ENCODE measurements at regions not wholly inside any gene's neighbourhood (a gene's known extent, or its start where the extent isn't known, plus 50 kb on each side); places are given as distances from the start of the nearest gene placed in this dataset.
"Not testable (repeated sequence)": the region's sequence is repeated elsewhere in the genome, so short reads cannot be mapped to it uniquely, and the experiment has no call there.

GRCh38 chr17:52681480-52681879 lies 523.0 kb upstream of the CA10 start:
- FAIRE-seq: no peak
- no peak for DNase-seq (ENCODE audit: low spot score in 2 of 2)

GRCh38 chr17:52678211-52678610 lies 519.7 kb upstream of the CA10 start:
- DNase-seq (ENCODE audit: low spot score in 2 of 2): no peak
- FAIRE-seq: no peak

DNA sequence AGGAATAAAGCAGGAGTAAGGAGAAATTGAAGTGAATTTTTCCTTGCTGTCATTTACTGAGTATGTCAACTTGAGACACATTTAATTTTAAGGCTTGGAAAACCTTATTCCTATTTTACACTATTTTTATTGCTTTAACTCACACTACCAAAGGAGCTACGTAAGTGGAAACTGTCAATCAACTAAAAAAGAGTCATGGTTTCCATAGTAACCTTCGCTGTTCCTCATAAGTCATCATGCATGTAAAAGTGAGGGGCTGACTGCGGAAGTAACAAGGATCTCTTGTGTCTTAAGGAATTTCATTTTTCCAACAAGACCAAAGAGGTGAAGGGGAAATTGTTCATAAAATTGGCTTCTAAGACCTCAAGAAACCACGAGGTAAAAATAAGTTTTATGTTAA lies 516.2 kb upstream of the CA10 start:
- FAIRE-seq: no peak
- no peak for DNase-seq (ENCODE audit: low spot score in 2 of 2)

GRCh38 chr17:52673791-52674190 lies 515.3 kb upstream of the CA10 start:
- FAIRE-seq: no peak
- no peak for DNase-seq (ENCODE audit: low spot score in 2 of 2)

- FAIRE-seq (no peak), DNase-seq (ENCODE audit: low spot score in 2 of 2) (no peak)
Observed at GRCh38 chr17:52666264-52666663, 507.8 kb upstream of the CA10 start.

DNA sequence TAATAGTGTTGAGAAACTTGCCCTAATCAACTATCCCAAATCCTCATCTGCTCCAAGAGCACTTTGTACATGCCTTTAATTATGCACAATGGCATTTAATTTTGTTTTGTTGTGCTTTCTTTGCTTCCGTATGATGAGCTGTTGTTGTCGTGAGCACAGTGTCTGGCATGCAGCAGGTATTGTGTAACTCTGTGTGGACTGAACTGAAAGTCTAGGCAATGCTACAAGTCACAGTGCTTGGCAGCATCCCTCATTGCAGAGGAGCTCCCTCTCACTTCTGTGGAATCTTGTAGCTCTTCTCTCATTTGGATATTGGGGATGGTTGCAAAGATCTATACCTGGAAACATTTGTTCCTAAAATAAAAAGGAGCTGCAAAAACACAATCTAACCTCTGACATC lies 502.2 kb upstream of the CA10 start:
- no peak for FAIRE-seq
- DNase-seq (ENCODE audit: low spot score in 2 of 2): no peak

- FAIRE-seq (no peak), DNase-seq (ENCODE audit: low spot score in 2 of 2) (no peak)
Observed at GRCh38 chr17:52653014-52653413, 494.5 kb upstream of the CA10 start.

- FAIRE-seq: no peak
Observed at GRCh38 chr17:52648995-52649394, 490.5 kb upstream of the CA10 start.

GRCh38 chr17:52647411-52647810 lies 488.9 kb upstream of the CA10 start:
- FAIRE-seq (no peak), DNase-seq (ENCODE audit: low spot score in 2 of 2) (no peak)

More at GRCh38 chr17:52648995-52649394, 490.5 kb upstream of the CA10 start:
- no peak for DNase-seq (ENCODE audit: low spot score in 2 of 2)

DNA sequence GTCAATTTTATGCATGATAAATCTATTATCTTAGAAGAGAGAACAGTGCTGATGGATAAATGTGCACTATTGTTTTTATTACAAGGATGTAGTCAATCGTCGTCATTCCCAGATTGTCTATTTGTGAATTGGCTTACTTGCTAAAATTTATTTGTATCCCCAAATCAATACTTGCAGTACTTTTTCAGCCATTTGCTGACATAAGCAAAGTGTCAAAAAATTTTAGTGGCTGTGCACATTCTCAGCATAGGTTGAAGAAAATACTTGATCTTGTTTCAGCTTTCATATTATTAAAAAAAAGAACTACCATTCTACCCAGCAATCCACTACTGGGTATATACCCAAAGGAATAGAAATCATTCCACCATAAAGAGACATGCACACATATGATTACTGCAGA lies 477.9 kb upstream of the CA10 start:
- FAIRE-seq: no peak
- no peak for DNase-seq (ENCODE audit: low spot score in 2 of 2)

- FAIRE-seq: no peak
Observed at GRCh38 chr17:52606590-52606989, 448.1 kb upstream of the CA10 start.

DNA sequence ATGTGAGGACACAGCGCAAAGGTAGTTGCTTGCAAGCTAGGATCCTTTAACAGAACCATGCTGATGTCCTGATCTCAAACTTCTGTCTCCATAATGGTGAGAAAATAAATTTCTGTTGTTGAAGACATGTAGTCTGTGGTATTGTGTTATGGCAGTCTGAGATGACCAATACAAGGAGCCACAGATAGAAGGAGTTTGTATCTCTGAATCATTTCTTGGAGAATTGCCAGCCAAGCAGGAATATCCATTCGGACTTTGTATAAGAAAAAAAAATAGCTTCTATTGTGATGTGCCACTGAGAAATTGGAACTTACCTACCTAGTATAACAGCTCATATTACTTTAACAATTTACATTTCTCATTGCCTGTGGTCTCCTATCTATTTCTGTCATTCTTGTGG lies 447.6 kb upstream of the CA10 start:
- FAIRE-seq (no peak), DNase-seq (ENCODE audit: low spot score in 2 of 2) (no peak)

More at GRCh38 chr17:52606590-52606989, 448.1 kb upstream of the CA10 start:
- DNase-seq (ENCODE audit: low spot score in 2 of 2): no peak

GRCh38 chr17:52604105-52604504 lies 445.6 kb upstream of the CA10 start:
- no peak for DNase-seq (ENCODE audit: low spot score in 2 of 2)

GRCh38 chr17:52597452-52598215 lies 439.1 kb upstream of the CA10 start:
- DNase-seq (ENCODE audit: low spot score in 2 of 2); FAIRE-seq: not testable (repeated sequence)

More at GRCh38 chr17:52604105-52604504, 445.6 kb upstream of the CA10 start:
- FAIRE-seq: no peak

GRCh38 chr17:52594516-52594915 lies 436.0 kb upstream of the CA10 start:
- no peak for FAIRE-seq

GRCh38 chr17:52546990-52547389 lies 388.5 kb upstream of the CA10 start:
- DNase-seq (ENCODE audit: low spot score in 2 of 2) (no peak), FAIRE-seq (no peak)

More at GRCh38 chr17:52594516-52594915, 436.0 kb upstream of the CA10 start:
- no peak for DNase-seq (ENCODE audit: low spot score in 2 of 2)

GRCh38 chr17:52546493-52546892 lies 388.0 kb upstream of the CA10 start:
- DNase-seq (ENCODE audit: low spot score in 2 of 2) (no peak), FAIRE-seq (no peak)

GRCh38 chr17:52537421-52537820 lies 378.9 kb upstream of the CA10 start:
- no peak for DNase-seq (ENCODE audit: low spot score in 2 of 2)
- FAIRE-seq: no peak

DNA sequence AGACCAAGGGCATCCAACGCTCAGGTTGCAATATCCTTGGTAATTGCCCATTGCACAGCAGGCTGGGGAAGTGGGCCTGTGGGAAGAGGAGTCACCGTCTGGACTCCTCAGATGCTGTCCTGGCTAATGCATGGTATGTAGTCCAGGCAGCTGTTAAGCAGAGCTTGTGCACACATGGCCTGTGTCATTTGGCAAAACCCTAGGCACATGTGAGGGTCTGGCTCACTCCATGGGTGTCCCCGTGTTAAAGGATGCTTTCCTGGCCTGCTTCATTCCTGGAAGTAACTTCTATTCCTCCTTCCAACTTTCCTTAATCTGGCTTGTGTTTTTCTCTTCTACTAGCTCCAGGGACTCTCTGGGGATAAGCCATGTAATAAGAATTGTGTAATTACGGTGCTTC lies 378.0 kb upstream of the CA10 start:
- FAIRE-seq: no peak
- DNase-seq (ENCODE audit: low spot score in 2 of 2): no peak

DNA sequence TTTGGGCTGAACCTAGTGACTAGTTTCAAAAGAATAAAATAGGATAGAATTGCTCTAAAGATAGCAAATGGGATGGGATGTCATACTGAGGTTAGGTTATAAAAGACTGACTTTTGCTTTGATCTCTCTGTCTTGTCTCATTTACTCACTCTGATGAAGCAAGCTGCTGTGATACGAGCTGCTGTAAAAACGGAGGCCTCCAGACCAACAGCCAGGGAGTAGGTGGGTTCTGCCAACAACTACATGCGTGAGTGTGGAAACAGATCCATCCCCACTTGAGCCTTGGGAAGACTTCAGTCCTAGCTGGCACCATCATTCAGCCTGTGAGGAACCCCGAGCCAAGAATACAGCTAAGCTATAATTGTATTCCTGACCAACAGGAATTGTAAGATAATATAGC lies 373.9 kb upstream of the CA10 start:
- DNase-seq (ENCODE audit: low spot score in 2 of 2) (no peak), FAIRE-seq (no peak)

DNA sequence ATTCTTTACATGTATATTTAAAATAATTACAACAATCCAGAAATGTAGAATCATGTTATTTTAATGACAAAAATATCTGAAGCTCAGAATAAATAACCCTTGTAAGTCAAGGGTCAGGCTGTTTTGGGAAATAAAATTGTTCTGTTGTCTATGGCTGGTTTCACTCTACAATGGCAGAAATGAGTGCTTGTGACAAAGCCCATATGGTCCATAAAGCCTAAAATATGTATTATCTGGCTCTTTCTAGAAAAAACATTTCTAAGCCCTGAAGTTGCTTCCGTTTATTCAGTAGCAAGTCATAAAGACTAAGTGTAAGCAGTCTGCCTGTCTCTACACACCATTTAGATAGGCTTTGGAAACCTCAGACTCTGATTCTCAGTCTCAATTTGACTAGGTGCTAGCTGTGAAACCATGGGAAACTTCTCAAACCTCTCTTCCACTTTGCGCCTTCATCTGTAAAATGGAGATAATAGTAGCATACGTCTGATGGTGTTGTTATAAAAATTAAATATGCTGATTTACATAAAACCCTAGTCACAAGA lies 365.7 kb upstream of the CA10 start:
- FAIRE-seq: no peak
- DNase-seq (ENCODE audit: low spot score in 2 of 2): no peak

- no peak for FAIRE-seq
- no peak for DNase-seq (ENCODE audit: low spot score in 2 of 2)
Observed at GRCh38 chr17:52517176-52517575, 358.7 kb upstream of the CA10 start.

Data from frontal cortex (tissue), 3 donors.